ENCODE measurements at regions not wholly inside any gene's neighbourhood (a gene's known extent, or its start where the extent isn't known, plus 50 kb on each side); places are given as distances from the start of the nearest gene placed in this dataset.

DNA sequence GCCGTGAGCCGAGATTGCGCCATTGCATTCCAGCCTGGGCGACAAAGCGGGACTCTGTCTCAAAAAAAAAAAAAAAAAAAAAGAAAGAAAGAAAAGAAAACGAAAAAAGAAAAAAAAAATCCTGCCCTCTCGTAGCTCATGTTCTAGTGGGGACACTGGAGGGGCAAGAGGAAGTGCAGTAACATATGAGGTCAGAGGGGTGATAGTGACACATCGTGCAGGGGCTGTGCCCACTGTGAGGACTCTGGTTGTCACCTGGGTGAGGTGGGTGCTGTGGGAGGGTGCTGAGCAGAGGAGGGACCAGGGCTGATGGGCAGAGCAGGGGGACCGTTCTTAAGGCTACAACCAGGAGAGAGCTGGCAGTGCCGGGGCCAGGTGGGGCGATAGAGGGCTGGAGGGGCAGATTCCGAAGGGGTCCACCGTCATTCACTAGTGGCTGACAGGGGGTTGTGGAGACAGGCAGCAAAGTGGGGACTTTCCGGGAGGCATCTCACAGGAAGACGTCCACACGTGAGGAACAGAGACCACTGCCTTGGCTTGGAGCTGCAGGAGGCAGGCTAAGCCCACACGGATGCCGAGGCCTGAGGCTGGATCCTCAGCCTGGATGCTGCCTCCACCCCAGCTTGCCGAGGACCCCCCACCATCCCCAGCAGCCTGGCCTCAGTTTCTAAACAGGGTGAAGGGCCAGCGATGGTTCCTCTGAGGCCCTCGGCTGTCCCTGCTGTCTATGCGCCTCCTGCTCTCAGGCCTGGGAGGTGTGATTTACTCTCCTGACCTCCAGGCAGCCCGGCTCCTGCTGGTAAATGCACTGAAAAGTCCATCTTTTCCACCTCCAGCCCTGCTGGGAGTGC, 154.3 kb upstream of the IQSEC1 start:
- DNase-seq (ENCODE audit: low read depth in 3 of 3), result no peak

DNA sequence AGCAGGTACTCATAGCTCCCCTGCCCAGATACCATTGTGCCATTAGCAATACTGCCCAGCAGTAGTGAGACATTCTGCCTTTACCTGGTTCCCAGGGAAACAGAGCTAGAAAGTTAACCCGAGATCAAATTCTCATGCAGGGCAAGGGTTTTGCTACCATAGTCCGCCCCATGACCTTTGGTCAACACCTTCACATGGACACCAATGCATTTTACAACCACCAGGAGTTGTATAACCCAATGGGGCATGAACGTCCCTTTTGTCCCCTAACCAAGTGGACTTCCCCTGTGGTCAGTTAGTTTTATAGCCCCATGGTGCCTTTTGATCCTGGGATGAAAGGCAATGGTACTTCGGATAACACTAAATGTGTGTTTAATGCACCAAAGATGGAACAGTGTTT, 151.7 kb upstream of the IQSEC1 start:
- no peak for DNase-seq (ENCODE audit: low read depth in 3 of 3)

DNA sequence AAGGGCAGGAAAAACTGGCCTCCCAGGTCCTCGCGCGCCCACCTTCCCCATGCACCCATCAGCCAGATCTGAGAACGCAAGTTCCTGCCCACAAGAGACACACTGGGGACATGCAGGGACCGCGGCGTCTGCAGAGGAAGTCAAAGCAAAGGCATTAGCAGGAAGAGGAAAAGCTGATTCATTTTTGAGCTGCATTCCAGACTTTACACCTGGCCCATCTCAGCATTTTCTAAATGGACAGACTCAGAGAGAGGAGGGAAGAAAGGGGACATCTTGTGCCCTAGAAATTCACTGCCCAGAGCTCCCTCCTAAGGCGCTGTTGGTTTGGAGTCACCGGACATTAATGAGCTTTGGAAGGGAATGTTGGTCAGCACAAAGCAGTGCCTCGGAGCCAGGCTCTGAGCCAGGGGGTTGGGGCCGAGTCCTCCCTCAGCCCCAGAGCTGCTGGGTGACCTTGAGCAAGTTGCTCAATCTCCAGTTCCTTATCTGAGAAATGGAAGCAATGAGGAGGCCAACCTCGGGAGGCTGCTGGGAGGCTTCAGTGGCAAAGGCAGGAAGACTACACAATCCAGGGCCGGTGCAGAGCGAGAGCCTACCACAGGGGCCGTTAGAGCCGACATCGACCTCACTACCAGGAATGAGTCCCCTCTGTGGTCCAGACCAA, 150.5 kb upstream of the IQSEC1 start:
- no peak for DNase-seq (ENCODE audit: low read depth in 3 of 3)

DNA sequence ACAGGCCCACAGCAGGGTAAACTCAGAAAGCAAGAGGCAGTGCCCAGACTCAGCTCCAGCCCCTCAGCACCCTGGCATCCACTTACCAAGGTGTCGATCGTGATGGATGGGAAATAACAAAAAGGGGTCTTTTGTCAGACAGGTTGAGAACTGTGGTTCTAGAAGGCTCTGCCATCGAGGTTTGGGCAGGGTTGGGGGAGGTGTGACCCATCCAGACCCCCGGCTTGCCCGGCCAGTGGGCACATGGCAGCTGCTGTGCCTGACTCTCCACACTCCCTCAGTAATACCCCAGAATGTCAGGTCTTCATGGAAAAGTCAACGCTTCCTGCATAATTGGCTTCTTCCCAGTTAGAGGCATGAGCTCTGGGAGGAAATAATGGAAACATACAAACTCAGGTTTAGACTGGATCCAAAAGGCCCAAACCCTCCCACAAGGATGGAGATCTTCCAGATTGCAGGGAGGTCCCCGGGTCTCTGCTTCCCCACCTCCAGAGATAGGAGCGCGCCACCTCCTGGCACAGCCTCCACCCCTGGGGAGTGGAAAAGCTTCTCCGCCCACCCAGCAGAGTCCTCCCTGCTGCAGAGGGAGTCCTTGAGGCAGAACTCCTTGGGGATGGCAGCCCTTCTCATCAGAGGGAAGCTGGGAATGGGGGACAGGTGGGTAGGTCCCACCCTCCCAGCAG, 149.8 kb upstream of the IQSEC1 start:
- DNase-seq (ENCODE audit: low read depth in 3 of 3), result no peak

DNA sequence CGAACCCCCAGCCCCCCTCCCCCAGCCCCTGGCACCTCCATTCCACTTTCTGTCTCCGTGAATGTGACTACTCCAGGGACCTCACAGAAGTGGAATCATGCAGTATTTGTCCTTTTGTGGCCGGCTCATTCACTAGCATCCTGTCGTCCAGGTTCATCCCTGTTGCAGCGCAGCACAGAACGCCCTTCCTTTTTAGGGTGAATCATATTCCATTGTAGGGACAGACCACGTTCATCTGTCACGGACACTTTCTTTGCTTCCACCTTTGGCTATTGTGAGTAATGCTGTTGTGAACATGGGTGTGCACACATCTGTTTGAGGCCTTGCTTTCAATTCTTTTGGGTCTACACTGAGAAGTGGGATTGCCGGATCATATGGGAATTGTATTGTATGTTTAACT, 148.9 kb upstream of the IQSEC1 start:
- DNase-seq (ENCODE audit: low read depth in 3 of 3), result no peak

DNA sequence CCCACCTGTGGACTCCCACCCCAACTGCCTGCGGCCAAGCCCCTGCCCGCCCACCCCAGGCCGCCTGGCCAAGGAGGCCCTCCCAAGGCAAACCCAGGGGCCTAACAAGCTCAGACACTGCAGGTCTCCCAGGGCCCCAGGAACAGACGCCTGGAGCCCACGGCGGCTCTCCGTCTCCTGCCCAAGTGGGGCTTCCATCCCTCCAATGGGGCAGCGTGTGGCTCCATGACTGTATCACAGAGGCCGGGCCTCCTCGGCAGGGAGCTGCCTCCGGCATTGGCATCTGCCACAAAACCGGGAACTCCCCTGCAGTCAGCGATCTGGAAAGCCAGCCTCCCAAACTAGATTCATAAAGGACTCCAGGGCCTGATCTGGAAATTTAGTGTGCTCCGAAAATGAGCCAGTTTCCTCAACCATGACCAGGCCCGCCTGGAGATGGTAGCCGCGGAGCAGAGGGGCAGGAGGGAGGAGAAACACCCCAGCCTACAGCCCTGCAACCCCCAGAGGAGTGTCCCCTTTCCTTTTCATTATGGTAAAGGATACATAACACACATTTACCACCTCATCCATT, 148.3 kb upstream of the IQSEC1 start:
- DNase-seq (ENCODE audit: low read depth in 3 of 3), result no peak

DNA sequence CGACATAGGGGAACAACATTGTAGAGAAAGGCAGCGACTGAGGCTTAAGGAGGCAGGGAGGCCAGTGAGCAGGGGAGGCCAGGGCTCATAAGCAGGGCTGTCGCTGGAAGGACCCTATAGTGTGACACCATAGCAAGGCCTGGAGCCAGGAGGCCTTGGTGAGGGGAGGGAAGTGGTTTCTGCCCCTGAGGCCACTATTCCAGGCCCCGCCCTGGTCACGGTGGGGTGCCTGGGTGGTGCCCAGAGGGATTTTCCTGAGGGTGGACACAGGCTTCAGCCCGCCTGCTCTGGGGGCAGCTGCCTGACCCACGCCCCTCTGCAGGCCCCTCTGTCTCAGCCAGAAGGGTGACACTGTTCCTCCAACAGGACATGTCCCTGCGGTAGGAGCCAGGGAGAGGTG, 147.8 kb upstream of the IQSEC1 start:
- DNase-seq (ENCODE audit: low read depth in 3 of 3), result no peak

DNA sequence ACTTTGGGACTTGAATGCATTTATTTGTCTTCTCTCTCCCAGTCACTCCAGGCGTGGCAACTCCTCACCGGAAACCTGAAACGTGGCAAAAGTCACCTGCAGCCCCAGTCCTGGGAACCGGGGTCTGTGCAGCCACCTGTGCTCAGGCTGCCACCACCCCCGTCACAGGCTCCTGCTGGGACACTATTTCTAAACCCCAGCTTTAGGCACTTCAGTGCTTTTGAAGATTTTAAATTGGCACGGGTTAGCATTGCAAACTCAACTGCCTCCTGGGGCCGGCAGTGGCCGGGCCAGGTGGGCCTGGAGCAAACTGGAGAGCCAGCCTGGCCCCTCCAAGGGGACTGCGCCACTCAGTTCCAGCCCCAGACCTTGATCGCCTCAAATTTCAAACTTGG, 146.7 kb upstream of the IQSEC1 start:
- DNase-seq (ENCODE audit: low read depth in 3 of 3), result no peak

DNA sequence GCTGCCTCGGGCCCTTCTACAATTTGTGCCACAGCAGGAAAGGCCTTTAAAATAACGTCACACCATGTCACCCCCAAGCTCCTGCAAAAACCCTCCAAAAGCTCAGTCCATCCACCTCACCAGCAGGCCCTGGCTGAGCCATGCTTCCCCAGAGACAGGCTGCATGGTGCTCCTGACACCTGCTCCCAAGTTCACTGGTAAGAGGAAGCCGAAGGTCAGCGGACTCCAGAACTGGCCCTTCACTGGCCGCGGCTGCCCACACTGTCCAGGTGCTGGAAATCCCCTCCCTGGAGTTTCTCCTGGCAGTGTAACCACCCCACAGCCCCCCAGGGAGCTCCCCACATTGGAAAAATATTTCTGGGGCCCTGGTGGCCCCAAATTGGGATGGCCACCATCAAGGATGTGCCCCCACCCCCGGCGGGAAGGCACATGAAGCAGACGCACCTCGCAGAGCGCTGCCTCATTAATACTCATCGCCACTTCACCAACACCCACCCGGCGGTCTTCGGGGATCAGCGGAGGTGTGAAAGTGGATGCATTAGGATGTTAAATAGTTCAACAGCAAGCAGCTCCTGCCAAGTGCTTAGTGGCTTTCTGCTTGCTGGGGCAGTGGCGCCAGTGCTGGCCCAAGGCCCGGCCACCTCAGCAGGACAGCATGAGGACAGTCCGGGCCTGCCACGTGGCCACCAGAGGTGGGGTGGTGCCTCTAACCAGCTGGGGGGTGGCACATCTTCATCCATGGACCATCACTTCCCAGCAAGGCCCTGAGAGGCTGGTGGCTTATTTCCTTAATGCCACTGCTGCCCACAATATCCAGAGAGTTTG, 146.1 kb upstream of the IQSEC1 start:
- no peak for DNase-seq (ENCODE audit: low read depth in 3 of 3)

DNA sequence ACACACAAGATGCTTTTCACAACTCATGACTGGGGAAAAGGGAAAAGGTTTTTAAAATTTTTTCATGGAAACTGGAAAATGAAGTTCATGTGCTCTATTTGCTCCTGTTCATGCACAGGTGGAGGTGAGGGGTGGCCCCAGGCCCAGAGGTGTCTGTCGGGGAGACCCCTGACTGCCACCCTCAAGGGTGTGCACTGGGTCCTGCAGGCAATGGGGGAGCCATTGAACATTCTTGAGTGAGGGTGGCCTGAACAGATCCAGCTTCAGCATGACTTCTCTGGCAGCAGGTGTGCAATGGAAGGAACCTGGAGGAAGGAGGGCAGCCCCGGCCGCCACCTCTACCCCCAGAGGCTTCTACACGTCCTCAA, 145.3 kb upstream of the IQSEC1 start:
- DNase-seq (ENCODE audit: low read depth in 3 of 3), result no peak

DNA sequence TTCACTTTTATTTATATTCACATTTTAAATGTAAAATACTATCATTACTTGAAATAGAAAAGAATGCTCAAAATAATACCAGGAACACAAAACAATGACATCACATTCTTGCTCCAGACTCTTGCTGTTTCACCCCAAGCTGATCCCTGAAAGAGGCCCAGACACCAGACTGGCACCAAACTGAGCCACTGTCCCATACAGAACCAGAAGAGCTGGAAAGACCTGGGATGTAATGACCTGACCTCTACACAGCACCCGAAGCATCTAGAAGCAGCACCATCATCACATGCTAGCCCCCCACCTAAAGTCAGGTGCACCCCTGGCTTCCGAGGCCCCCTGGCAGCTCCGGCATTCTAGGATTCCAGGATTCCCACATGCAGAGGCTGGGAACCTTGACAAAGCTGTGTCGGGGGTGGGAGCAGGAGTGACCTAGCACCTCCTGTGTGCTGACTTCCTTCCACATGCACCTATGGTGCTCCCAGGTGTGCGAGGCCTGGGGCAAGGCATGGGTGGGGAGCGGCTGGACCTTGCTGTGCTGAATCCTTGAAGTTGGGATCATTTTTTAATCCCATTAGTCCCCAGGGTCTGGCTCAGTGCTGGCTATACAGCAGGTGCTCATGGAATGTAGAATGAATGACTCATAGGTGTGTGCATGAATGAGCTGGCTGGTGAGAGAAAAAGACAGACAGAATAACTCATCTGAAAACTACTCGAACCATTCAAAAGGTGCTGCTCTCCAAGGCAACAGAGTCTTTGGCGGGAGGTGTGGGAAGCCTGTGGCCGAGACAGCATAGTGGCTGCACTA, 144.7 kb upstream of the IQSEC1 start:
- DNase-seq (ENCODE audit: low read depth in 3 of 3), result no peak

DNA sequence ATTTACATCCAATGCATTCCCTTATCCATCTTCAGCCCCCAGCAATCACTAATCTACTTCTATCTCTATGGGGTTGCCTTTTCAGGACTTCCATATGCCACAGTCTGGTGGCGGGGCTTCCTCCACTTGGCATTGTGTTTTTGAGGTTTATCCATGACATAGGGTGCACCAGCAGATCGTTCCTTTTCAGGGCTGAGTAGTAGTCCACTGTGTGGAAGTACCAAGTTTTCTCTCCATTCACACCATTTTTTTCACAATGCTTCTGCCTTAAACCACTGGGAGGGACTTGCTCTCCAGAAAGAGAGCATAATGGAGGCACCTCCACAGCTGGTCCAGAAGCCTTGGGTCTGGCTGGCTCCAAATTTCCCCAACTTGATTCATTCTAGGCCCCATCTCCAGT, 144.0 kb upstream of the IQSEC1 start:
- DNase-seq (ENCODE audit: low read depth in 3 of 3), result no peak

DNA sequence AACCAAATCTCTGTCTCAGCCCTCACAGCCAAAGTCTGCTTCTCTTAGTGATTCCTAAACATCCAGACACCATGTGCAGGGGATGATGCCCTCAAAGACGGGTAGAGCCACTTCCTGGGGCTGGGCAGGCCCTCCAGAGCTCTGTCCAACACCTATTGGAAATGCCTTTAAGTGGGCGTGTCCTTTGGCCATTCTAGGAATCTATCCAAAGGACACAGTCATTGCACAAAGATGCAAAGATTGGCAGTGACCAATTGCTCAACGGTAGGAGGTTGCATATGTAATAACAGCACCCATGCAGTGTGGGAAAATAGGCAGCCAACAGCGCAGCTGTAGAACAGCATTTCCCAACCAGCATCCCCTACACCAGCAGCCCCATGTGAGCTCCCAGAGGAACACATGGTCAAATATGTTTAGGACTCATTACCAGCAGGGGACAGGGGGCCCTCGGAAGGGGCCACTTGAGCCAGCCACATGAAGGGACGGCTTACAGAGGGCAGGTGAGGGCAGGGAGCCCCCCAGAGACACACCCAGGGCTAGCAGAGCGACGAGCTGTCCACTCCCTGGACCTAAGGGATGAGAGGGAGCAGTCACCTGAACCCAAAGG, 142.8 kb upstream of the IQSEC1 start:
- DNase-seq (ENCODE audit: low read depth in 3 of 3), result no peak

DNA sequence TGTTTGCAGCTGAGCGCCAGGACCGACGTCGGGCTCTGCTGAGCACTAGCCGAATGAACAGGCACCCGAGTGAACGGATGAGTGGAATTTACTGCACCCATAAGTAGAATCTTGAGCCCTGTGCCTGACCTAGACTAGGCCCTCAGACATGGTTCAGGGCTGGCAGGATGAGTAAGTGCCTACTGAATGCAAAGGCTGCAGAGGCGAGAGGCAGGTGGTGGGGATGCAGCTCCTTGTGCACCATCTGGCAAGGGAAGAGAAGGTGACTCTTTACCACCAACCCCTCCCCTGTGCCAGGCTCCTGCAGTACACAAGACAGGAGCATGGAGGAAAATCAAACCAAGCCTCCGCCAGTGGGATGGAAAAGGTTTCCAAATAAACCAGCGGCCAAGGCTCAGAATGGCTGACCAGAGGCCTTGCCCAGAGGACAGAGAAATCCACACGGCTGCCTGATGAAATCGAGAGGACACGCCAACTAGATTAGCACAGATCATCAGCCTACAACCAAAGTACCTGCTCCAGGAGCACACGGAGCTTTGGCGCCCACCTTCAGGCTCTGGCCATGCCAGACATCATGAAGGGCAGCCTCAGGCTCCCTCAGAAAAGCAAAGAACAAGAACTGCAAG, 141.7 kb upstream of the IQSEC1 start:
- DNase-seq (ENCODE audit: low read depth in 3 of 3), result no peak

DNA sequence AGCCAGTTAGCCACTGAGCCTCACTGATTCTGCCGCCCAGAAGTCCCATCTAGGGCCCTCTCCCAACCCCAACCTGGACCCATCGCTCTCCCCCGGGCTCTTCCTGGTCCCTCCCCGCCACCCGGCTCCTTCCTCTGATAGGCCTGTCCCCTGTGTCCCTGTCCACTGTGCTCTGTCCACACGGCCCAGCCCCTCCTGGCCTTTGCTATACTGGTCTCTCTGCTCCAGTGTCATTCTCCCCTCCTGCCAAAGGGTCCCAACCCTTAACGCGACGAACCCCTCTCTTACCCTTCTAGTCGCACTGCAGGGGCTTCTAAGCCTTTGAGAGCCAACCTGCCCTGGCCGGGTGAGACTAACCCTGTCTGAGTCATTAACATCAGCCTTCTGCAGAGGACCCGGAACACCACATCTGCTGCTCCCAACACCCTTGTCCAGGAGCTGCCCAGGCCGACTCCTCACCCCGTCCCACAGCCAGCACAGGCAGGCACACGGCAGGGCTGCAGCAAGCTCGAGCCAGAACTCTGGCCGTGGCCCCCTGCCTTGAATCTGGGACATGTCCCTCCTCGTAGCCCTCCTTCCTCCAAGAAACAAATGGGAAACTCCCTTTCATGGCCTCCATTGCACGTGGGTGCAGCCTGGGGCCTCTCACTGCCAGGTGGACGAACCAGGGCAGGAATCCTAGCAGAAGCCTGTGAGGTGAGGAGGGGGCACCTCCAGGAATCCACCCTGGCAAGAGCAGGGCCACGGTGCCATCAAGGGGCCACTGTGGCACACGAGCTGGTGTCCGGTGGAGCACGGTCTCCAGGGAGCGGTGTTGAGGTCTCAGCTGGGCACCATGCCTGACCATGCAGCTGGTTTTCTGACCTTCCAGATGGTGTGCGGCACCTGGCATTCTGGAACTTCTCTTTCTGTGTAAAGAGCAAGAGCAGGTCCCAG, 140.9 kb upstream of the IQSEC1 start:
- DNase-seq (ENCODE audit: low read depth in 3 of 3), result no peak

DNA sequence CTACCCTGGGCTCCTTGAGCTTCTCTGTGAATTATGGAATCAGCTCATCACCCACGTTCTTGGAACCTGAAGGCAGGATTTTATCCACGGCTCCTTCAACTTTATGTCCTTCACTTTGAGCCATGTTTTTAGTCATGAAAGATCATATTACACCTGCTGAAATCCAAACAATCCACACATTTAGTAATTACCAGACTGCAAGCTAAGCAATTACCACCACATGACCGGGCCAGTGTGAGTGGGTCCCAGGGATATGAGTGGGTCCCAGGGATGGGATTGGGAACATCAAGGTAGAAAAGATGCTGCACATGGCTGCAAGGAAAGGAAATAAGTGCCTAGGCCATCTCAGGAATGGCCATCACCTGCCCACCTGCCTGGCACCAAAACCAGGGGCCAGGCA, 140.3 kb upstream of the IQSEC1 start:
- DNase-seq (ENCODE audit: low read depth in 3 of 3), result no peak

DNA sequence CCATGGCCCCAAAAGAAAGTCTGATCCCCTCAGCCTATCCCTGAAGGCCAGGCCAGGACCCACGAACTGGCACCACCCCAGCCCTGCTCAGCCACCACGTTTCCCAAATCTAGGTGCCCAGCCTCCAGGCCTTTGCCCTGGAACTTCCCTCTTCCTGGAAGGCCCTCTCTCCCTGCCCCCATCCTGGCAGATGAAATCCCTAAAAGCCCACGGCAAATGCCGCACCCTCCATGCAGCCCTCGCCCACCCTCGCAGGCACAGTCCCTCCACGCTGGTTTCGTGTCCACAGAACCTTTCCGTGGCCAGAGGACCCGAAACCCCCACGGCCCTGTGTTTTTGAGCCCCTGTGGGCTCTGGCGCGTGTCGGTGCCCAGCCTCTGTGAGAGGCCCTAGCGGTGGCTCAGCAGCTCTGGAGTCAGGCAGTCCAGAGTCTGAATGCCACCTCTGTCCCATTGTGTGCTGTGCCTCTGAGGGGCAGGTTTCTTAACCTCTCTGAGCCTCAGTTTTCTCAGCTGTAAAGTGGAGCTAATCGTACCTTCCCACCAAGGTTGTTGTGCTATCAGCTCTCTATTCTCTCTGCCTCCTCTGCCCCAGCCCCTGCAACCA, 138.5 kb upstream of the IQSEC1 start:
- DNase-seq (ENCODE audit: low read depth in 3 of 3), result no peak

DNA sequence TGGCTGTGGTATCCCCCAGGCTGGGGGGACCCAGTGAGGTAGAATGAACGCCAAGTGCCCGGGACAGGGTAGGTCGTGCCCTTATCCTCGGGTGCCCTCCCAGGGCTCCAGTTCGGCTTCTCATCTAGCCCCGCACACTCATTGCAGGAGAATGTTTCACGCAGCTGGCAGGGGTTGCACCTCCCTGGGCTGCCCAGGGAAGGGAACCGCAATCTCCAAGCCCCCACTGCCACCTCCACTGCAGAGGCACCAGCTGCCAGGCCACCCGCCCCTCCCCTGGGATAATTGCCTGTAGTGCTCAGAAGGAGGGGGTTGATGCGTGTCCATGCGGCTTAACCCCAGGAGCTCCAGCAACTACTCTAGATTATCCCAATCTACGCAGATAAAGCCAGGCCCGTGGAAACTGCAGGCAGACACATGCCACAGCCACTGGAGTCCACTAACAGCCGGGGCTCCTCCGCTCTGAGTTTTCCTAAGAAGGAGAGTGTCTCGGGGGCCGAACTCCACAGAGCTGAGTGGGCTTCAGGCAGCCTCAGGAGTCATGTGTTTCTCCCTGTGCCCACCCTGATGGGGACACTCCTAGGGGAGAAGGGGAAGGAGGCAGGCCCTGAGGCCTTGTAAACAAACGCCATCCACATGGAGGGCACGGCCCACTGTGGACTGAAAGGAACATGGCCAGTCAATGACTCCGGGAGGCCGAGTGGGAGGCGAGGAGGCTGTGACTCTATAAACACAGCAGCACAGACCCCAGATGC, 137.2 kb upstream of the IQSEC1 start:
- no peak for DNase-seq (ENCODE audit: low read depth in 3 of 3)

Measured in stimulated activated CD4-positive, alpha-beta T cell treated with anti-CD3 and anti-CD28 coated beads, TNF-alpha, amount 100 ng/mL, for 48 hours (primary cell).